Glutamatergic neuron (in vitro differentiated cells): ENCODE measurements at regions not wholly inside any gene's neighbourhood (a gene's known extent, or its start where the extent isn't known, plus 50 kb on each side); places are given as distances from the start of the nearest gene placed in this dataset.

ENCODE experiments used
- DNase-seq: peaks from one replicate; pipeline ENCODE4 v3.0.0; 2022
- H3K27ac Mint-ChIP-seq: one replicate; pipeline ENCODE4 v1.8.0; 2020; ENCODE audit warnings: mild to moderate bottlenecking, mixed read lengths, inconsistent platforms; ENCODE audit not compliant: unreplicated experiment
- H3K27me3 Mint-ChIP-seq: one replicate; pipeline ENCODE4 v1.8.0; 2020; ENCODE audit warnings: mild to moderate bottlenecking, moderate library complexity, mixed read lengths, inconsistent platforms; ENCODE audit not compliant: unreplicated experiment
- H3K36me3 Mint-ChIP-seq: one replicate; pipeline ENCODE4 v1.8.0; 2020; ENCODE audit warnings: mild to moderate bottlenecking, mixed read lengths, inconsistent platforms; ENCODE audit not compliant: unreplicated experiment
- H3K4me1 Mint-ChIP-seq: one replicate; pipeline ENCODE4 v1.8.0; 2020; ENCODE audit warnings: mild to moderate bottlenecking, low read depth, mixed read lengths, inconsistent platforms; ENCODE audit not compliant: unreplicated experiment
- H3K4me3 Mint-ChIP-seq: one replicate; pipeline ENCODE4 v1.8.0; 2020; ENCODE audit warnings: mild to moderate bottlenecking, mixed read lengths, inconsistent platforms; ENCODE audit not compliant: unreplicated experiment
- H3K9me3 Mint-ChIP-seq: one replicate; pipeline ENCODE4 v1.8.0; 2020; ENCODE audit warnings: mild to moderate bottlenecking, moderate library complexity, mixed read lengths, inconsistent platforms; ENCODE audit not compliant: unreplicated experiment
- CTCF ChIP-seq: fragments of 200-600 bp; sonication (generic); IDR thresholded peaks from one replicate; pipeline ENCODE4 v1.5.0; 2021; ENCODE audit not compliant: partially characterized antibody, unreplicated experiment

- Mint-ChIP-seq H3K27ac (no peak overlapping the region), H3K4me1 (no peaks in the 10 kb centered on the region), H3K4me3 (no peak overlapping the region), H3K36me3 (no peaks in the 10 kb centered on the region), H3K9me3 (peaks cover 2% of the 10 kb centered on the region), H3K27me3 (no peaks in the 10 kb centered on the region)
- DNase-seq = no peak
- TF ChIP-seq CTCF = no peak
Observed at GRCh38 chr3:18717598-18717997, 292.5 kb upstream of the SATB1 start.

- Mint-ChIP-seq H3K4me3 (no peak overlapping the region), H3K36me3 (no peaks in the 10 kb centered on the region), H3K27ac (no peak overlapping the region), H3K4me1 (no peaks in the 10 kb centered on the region), H3K27me3 (no peaks in the 10 kb centered on the region), H3K9me3 (peaks cover 2% of the 10 kb centered on the region)
- DNase-seq = no peak
- no peak for TF ChIP-seq CTCF
Observed at GRCh38 chr3:18716821-18717220, 291.7 kb upstream of the SATB1 start.

GRCh38 chr3:18716101-18716500 lies 291.0 kb upstream of the SATB1 start:
- Mint-ChIP-seq H3K4me3 (no peak overlapping the region), H3K36me3 (no peaks in the 10 kb centered on the region), H3K4me1 (no peaks in the 10 kb centered on the region), H3K27me3 (no peaks in the 10 kb centered on the region), H3K9me3 (peaks cover 2% of the 10 kb centered on the region), H3K27ac (no peak overlapping the region)
- DNase-seq = no peak
- no peak for TF ChIP-seq CTCF

GRCh38 chr3:18715208-18715607 lies 290.1 kb upstream of the SATB1 start:
- Mint-ChIP-seq H3K27me3 (no peaks in the 10 kb centered on the region), H3K36me3 (no peaks in the 10 kb centered on the region), H3K27ac (no peak overlapping the region), H3K9me3 (peaks cover 2% of the 10 kb centered on the region), H3K4me3 (no peak overlapping the region), H3K4me1 (no peaks in the 10 kb centered on the region)
- TF ChIP-seq CTCF = no peak
- no peak for DNase-seq

GRCh38 chr3:18713577-18713951 lies 288.4 kb upstream of the SATB1 start:
- Mint-ChIP-seq H3K9me3 (peaks cover 2% of the 10 kb centered on the region), H3K4me3 (no peak overlapping the region), H3K4me1 (no peaks in the 10 kb centered on the region), H3K27me3 (no peaks in the 10 kb centered on the region), H3K27ac (no peak overlapping the region), H3K36me3 (no peaks in the 10 kb centered on the region)
- DNase-seq = no peak
- TF ChIP-seq CTCF = no peak
